GM18907 (cell line): ENCODE measurements at regions not wholly inside any gene's neighbourhood (a gene's known extent, or its start where the extent isn't known, plus 50 kb on each side); places are given as distances from the start of the nearest gene placed in this dataset.

ENCODE experiments used
- ATAC-seq: cut with Tn5 transposase; IDR thresholded peaks from one replicate; pipeline ENCODE4 v1.9.1; 2021; ENCODE audit warnings: mild to moderate bottlenecking, moderate library complexity; ENCODE audit not compliant: unreplicated experiment

GRCh38 chr2:128467321-128467969 lies 148.8 kb upstream of the HS6ST1 start:
- ATAC-seq = no peak

GRCh38 chr2:128468186-128468920 lies 149.7 kb upstream of the HS6ST1 start:
- no peak for ATAC-seq

- no peak for ATAC-seq
These were observed 150.5 kb upstream of the HS6ST1 start for GRCh38 chr2:128469203-128469602.

- no peak for ATAC-seq
These were observed 151.2 kb upstream of the HS6ST1 start for GRCh38 chr2:128469875-128470274.

DNA sequence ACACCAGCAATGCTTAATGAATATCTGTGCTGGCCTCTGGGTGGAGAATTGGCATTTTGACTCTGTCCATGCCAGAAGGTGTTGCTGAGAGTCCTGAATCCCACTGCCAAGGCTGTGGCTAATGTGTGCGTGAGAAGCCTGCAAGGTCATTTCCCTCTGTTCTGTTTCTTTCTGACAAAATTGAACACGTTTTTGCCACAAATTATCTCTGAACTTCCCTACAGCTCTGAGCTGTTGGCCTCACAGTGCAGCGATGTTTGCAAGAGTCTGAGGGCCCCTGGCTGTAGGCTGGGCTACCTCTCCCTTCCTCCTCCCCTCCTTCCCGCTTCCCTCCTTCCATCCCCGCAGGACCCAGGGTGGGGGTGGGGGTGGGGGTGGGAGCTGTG lies 154.1 kb upstream of the HS6ST1 start:
- ATAC-seq = peak; percentile 46

DNA sequence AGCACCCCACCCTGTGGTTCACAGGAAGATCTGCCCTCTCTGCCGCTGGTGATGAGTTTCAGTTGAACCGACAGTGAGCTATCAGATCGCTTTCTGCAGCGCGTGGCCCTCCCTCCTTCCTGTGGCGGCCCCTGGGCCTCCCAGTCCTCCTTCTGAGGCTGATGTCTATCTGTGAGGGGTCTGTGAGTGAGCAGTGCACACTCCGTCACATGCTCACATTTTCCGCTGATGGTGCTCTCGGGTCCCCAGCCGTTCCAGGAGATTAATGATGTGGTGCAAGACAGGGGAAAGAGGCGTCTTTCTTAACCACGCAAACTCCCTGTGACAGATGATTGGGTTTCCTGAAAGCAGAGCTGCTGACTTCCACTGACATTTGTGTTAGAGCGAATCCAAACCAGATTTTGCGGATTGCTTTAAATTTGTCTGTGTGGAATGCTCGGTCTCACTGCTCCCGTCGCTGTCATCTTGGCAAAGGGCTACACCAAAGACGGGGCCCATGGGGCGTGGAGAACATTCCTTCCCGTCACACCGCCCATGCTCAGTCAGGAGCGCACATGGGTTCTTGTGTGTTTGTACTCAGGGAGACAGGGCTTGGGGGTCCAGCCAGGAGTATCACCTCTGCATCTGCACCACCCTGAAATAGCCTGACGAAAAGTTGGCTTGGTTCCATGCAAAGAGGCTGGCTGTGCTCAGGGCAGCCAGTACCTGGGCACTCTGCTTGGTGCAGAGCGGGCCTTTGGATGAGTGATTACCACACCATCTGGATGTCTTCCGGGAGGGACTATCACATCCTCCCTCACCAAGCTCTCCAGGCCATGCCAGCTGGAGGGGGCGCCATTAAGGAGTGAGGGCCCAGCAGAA lies 154.7 kb upstream of the HS6ST1 start:
- ATAC-seq = peak; percentile 77

- no peak for ATAC-seq
These were observed 155.6 kb upstream of the HS6ST1 start for GRCh38 chr2:128474036-128474955.

DNA sequence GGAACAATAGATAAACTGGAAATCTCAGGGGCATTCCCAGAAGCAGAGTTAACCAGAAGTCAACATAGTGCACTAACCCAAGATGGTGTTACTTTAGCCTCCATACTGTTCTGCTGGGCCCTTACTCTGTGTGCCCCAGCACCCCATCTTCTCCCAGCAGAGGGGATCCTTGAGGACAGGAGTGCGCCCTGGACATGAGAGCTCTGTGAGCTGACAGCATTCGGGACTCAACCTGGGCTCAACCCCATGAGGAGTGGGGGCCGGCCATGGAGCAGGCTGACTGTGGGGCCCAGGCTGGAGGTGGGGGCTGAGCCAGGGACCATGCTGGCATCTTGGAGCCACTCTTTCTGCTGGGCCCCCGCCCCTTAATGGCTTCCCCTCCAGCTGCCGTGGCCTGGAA lies 156.3 kb upstream of the HS6ST1 start:
- no peak for ATAC-seq

GRCh38 chr2:128475427-128476211 lies 157.0 kb upstream of the HS6ST1 start:
- ATAC-seq = no peak

DNA sequence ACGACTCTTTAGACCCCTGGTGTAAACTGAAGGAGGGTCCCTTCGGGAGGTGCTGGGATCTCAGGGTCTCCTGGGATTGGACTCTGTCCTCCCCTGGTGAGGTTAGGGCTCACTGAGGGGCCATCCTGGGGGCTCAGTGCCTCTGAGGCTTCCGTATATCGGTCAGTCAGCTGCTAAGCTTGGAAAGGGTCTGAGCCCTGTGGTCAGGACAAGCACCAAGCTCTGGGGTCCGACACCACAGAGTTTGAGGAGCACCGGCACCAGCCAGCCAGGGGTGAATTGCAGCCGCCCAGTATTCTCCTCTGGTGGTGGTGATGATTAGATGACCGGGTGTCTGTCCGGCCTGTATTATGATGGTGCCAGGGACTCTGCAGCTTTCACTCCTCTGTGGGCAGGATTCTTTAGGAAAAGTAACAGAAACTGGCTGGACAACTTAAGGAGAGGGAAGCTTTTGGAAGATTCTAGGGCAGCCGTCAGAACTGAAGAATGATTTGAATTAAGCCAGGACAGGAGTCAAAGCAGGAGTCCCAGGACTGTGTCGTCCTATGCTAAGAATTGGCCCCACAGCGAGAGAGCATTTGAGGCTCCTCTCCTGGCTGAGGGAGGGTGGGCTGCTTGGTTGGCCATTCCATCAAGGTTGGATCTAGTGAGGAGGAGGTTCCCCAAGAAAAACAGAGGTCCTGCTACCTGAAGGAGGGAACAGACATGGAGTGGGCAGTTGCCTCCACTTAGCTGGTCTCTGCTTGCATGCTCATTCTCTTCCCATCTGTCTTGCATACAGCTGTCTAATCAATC lies 158.6 kb upstream of the HS6ST1 start:
- no peak for ATAC-seq

- ATAC-seq = no peak
These were observed 159.2 kb upstream of the HS6ST1 start for GRCh38 chr2:128477891-128478290.

DNA sequence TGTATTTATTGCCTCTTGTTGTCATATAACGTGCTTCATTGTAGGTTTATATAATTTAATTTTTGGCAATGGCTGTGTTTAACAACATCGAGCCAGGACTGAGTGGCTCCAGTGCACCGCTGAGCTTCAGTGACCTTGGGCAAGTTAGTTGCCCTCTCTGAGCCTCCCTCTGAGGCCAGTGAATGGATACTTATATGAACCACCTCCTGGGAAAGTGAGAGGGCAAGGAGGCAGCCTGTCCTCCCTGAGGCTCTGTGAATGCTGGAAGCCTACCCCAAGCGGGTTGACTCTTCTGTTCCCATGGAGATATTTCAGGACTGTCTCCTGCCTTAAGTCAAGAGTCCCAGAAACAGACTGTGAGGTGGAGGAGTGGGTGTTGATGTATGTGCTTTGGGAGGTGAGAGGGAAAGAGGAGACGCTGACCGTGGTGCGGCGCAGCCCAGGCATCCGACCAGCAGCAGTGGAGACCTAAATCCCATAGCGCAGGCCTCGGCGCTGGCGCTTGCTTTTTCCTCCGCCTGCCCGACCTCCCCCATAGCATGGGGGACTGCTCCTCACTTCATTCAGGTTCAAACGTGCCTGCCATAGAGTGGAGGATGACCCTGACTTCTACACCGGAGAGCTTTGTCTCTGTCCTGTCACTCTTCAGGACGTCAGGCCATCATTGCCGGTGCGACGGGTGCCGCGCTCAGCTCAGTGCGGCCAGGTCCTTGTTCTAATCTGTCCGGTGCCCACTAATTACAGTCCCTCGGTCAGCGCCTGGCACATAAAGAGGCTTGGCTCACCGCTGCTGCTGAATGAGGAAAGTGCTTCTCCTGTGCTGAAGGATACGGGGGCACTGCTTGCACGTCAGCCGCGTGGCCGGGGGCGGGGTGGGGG lies 167.3 kb upstream of the HS6ST1 start:
- no peak for ATAC-seq

- ATAC-seq = no peak
These were observed 168.1 kb upstream of the HS6ST1 start for GRCh38 chr2:128486640-128487375.

DNA sequence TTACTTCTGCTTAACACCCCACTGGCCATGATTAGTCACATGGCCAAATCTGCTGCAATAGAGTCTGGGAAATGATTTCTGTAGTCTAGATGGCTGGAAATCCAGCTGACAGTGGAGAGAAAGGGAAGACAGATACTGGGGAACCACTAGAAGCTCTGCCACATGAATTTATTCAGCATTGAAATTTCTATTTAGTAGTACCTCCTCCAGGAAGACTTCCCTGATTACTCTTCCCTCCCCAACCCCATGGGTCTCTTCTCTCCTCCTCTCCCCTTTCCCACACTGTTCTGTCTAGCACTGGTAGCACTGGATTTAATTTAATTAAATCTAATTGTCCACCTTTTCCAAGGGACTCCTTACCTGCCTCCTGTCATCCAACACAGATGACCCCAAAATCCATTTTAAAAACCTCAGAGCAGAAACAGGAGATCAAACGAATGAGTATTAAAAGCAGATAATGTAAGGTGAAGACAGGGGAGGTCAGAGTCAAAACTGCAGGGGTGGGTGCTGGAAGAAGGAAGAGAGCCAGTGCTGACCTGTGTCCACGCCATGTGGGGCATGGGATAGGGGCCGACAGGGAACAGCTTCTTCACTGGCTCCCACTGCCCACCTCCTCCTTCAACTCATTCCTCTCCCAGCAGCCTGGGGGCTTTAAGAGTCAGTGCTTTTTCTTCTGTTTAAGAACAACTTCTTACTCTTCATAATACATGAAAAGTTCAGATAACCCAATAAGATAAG lies 169.2 kb upstream of the HS6ST1 start:
- no peak for ATAC-seq

DNA sequence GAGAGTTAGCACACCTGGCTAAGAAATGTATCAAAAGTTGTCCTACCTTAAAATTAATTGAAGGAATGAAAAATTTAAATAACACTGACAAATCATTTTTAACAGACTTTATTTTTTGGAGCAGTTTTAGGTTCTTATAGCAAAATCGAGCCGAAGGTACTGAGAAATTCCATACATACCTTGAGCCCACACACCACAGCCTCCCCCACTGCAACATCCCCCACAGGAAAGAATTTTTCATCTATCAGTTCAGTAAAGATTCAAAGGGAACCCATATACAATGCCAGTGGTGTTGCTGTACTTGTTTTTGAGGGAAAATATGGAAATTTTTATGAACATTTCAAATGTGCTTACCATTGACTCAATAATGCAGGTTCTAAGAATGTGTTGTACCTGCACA lies 169.8 kb upstream of the HS6ST1 start:
- no peak for ATAC-seq

GRCh38 chr2:128489526-128490273 lies 171.0 kb upstream of the HS6ST1 start:
- ATAC-seq = no peak
